ENCODE measurements at regions not wholly inside any gene's neighbourhood (a gene's known extent, or its start where the extent isn't known, plus 50 kb on each side); places are given as distances from the start of the nearest gene placed in this dataset.

- no peak overlapping the region for H3K14ac ChIP-seq (ENCODE audit: insufficient read depth, low read length)
- H2BK5ac ChIP-seq (ENCODE audit: insufficient read length, low read length), result no peak overlapping the region
- TF ChIP-seq CTCF (conservative IDR thresholded peaks at IDR 0.05), result no peak
- no peak overlapping the region for H2BK20ac ChIP-seq (ENCODE audit: low read depth, low read length, poor library complexity, severe bottlenecking)
- H3K9me3 ChIP-seq (ENCODE audit: control insufficient read depth, low read depth, low read length), result no peaks in the 10 kb centered on the region
- no peaks in the 10 kb centered on the region; a peak in 1 of 7 replicates for H3K36me3 Mint-ChIP-seq (ENCODE audit: insufficient read depth in 1 of 3, low read depth in 3 of 3)
- H3K27me3 ChIP-seq (ENCODE audit: insufficient read depth, low read length), result no peaks in the 10 kb centered on the region
- H3T11ph ChIP-seq (ENCODE audit: low read length), result no peak overlapping the region
- H4K5ac ChIP-seq (ENCODE audit: insufficient read length, low read depth, low read length), result no peak overlapping the region
- no peak overlapping the region for H3K4me3 Mint-ChIP-seq
- H3K23ac ChIP-seq (ENCODE audit: insufficient read length, low read depth, low read length), result no peak overlapping the region
- no peak overlapping the region for H3K9ac ChIP-seq (ENCODE audit: extremely low read depth, insufficient read length, low read length)
- H2AK5ac ChIP-seq (ENCODE audit: insufficient read length, low read length), result no peak overlapping the region
- no peak overlapping the region for H3K4ac ChIP-seq (ENCODE audit: low read depth, low read length)
- H2AFZ ChIP-seq (ENCODE audit: low read length), result no peak overlapping the region
- no peak overlapping the region for H4K8ac ChIP-seq (replicated peaks; ENCODE audit: insufficient read length, low read depth, low read length)
- H3K27me3 Mint-ChIP-seq (ENCODE audit: low read depth), result no peaks in the 10 kb centered on the region
- WGBS (ENCODE audit: extremely low coverage, insufficient read length, low lambda C conversion rate), result no CpG with 5 or more reads among the region's 2 CpGs
- DNase-seq, result no peak
- no peak overlapping the region for H3K18ac ChIP-seq (ENCODE audit: insufficient read length, low read depth, low read length)
- H3K27ac Mint-ChIP-seq, result no peak overlapping the region
- H3K4me1 Mint-ChIP-seq, result peaks cover 27 to 35% of the 10 kb centered on the region in 2 experiments
- no peaks in the 10 kb centered on the region for H4K20me1 ChIP-seq (ENCODE audit: control insufficient read depth, insufficient read depth, insufficient read length)
- no peaks in the 10 kb centered on the region for H3K79me2 ChIP-seq (ENCODE audit: insufficient read depth, low read length)
- no peaks in the 10 kb centered on the region for H3K23me2 ChIP-seq (ENCODE audit: insufficient read length, low read depth, low read length, poor library complexity, severe bottlenecking)
- H2BK12ac ChIP-seq (ENCODE audit: insufficient read length, low read depth, low read length), result no peak overlapping the region
- no peak overlapping the region for H3K4me2 ChIP-seq (ENCODE audit: insufficient read depth, insufficient read length, low read length)
- H3K79me1 ChIP-seq (ENCODE audit: insufficient read depth, low read depth, low read length, poor library complexity, severe bottlenecking), result no peaks in the 10 kb centered on the region
- peaks cover 2% of the 10 kb centered on the region; the same call in 1 of the 2 replicates for H3K4me1 ChIP-seq (ENCODE audit: insufficient read depth, low read length)
- H4K91ac ChIP-seq (ENCODE audit: insufficient read length, low read depth, low read length), result no peak overlapping the region
- H3K9me3 Mint-ChIP-seq, result no peaks in the 10 kb centered on the region
- no peak overlapping the region for H2BK120ac ChIP-seq (ENCODE audit: low read depth, low read length, poor library complexity, severe bottlenecking)
- no peak overlapping the region for H3K56ac ChIP-seq (ENCODE audit: insufficient read length, low read depth, low read length)
- no peak overlapping the region for H2BK15ac ChIP-seq (ENCODE audit: low read depth, low read length)
- no peak overlapping the region for H3K27ac ChIP-seq (ENCODE audit: insufficient read length, low read depth, low read length)
These were observed 53.1 kb upstream of the EEF1E1 start for GRCh38 chr6:8155259-8156012.

Data from H9 (cell line).